HG03095 (cell line): ENCODE measurements at regions not wholly inside any gene's neighbourhood (a gene's known extent, or its start where the extent isn't known, plus 50 kb on each side); places are given as distances from the start of the nearest gene placed in this dataset.
A peak's percentile ranks its signal among the peaks of the same experiment; 100 is the strongest.
"Not testable (repeated sequence)": the region's sequence is repeated elsewhere in the genome, so short reads cannot be mapped to it uniquely, and the experiment has no call there.

Experiments
- ATAC-seq: cut with Tn5 transposase; IDR thresholded peaks from one replicate; pipeline ENCODE4 v1.9.1; 2021; ENCODE audit warnings: moderate library complexity; ENCODE audit not compliant: unreplicated experiment

- not testable (repeated sequence) for ATAC-seq
Measured at GRCh38 chr15:21024235-21024987, 158.3 kb upstream of the POTEB2 start.

- not testable (repeated sequence) for ATAC-seq
Measured at GRCh38 chr15:21018176-21018575, 152.1 kb upstream of the POTEB2 start.

- ATAC-seq, result not testable (repeated sequence)
Measured at GRCh38 chr15:21017326-21017725, 151.2 kb upstream of the POTEB2 start.

- ATAC-seq, result not testable (repeated sequence)
Measured at GRCh38 chr15:21016589-21016988, 150.5 kb upstream of the POTEB2 start.

- ATAC-seq, result not testable (repeated sequence)
Measured at GRCh38 chr15:21015171-21015570, 149.1 kb upstream of the POTEB2 start.

- ATAC-seq, result not testable (repeated sequence)
Measured at GRCh38 chr15:21013308-21013707, 147.2 kb upstream of the POTEB2 start.

- ATAC-seq, result not testable (repeated sequence)
Measured at GRCh38 chr15:21009651-21010050, 143.5 kb upstream of the POTEB2 start.

GRCh38 chr15:21003459-21003858, 137.3 kb upstream of the POTEB2 start:
- ATAC-seq, result not testable (repeated sequence)

GRCh38 chr15:21001950-21002349, 135.8 kb upstream of the POTEB2 start:
- not testable (repeated sequence) for ATAC-seq

GRCh38 chr15:20991691-20992090, 125.6 kb upstream of the POTEB2 start:
- ATAC-seq, result not testable (repeated sequence)

GRCh38 chr15:20991253-20991652, 125.1 kb upstream of the POTEB2 start:
- ATAC-seq, result not testable (repeated sequence)

GRCh38 chr15:20986775-20987174, 120.7 kb upstream of the POTEB2 start:
- ATAC-seq, result not testable (repeated sequence)

- peak; percentile 79 for ATAC-seq
Measured at GRCh38 chr15:20978057-20978456, 111.9 kb upstream of the POTEB2 start.

GRCh38 chr15:20972762-20973161, 106.6 kb upstream of the POTEB2 start:
- not testable (repeated sequence) for ATAC-seq

- not testable (repeated sequence) for ATAC-seq
Measured at GRCh38 chr15:20959299-20959698, 93.2 kb upstream of the POTEB2 start.

- not testable (repeated sequence) for ATAC-seq
Measured at GRCh38 chr15:20929322-20929721, 63.2 kb upstream of the POTEB2 start.
